CD4-positive, alpha-beta memory T cell (primary cell): ENCODE measurements at regions not wholly inside any gene's neighbourhood (a gene's known extent, or its start where the extent isn't known, plus 50 kb on each side); places are given as distances from the start of the nearest gene placed in this dataset.
A peak's percentile ranks its signal among the peaks of the same experiment; 100 is the strongest.
"Not testable (repeated sequence)": the region's sequence is repeated elsewhere in the genome, so short reads cannot be mapped to it uniquely, and the experiment has no call there.

Source experiments
- CTCF ChIA-PET: fragments of 350-600 bp; sonication (Branson Sonifier 250); formaldehyde crosslinking; loops from one replicate; lab custom pipeline; 2021; ENCODE audit warnings: inconsistent platforms; ENCODE audit not compliant: partially characterized antibody; lab: Charles Lee
- POLR2A ChIA-PET: fragments of 350-600 bp; sonication (Branson Sonifier 250); formaldehyde crosslinking; loops from one replicate; lab custom pipeline; 2021; ENCODE audit not compliant: partially characterized antibody; lab: Charles Lee
- DNase-seq, 5 donors: peaks; one replicate each; pipeline versions ENCODE4 v3.0.0 to v3.0.0-alpha.2; 2020 to 2022; ENCODE audit warnings: mixed read lengths in 1 of 5
- H3K27ac ChIP-seq: one replicate; pipeline ENCODE4 v1.7.0; 2013; ENCODE audit warnings: low read depth, low read length
- H3K27me3 ChIP-seq: 2 replicates; pipeline ENCODE4 v1.7.0; 2013; ENCODE audit warnings: mild to moderate bottlenecking, low read length, moderate library complexity; ENCODE audit not compliant: insufficient read depth
- H3K36me3 ChIP-seq: 2 replicates; pipeline ENCODE4 v1.7.0; 2013; ENCODE audit warnings: mild to moderate bottlenecking, low read length, moderate library complexity; ENCODE audit not compliant: insufficient read depth
- H3K4me1 ChIP-seq: 2 replicates; pipeline ENCODE4 v1.7.0; 2013; ENCODE audit warnings: mild to moderate bottlenecking, low read length, moderate library complexity; ENCODE audit not compliant: insufficient read depth
- H3K4me3 ChIP-seq, 2 donors: one replicate each; pipeline ENCODE4 v1.7.0; 2013; ENCODE audit warnings: low read length in 2 of 2, mild to moderate bottlenecking in 1 of 2
- H3K9me3 ChIP-seq, 2 donors: one replicate each; pipeline ENCODE4 v1.7.0; 2013; ENCODE audit warnings: low read length in 2 of 2, control low read depth in 1 of 2; ENCODE audit not compliant: control insufficient read depth in 1 of 2
- H3K27ac Mint-ChIP-seq, 7 donors: one replicate each; pipeline ENCODE4 v1.8.0; 2020 to 2021; ENCODE audit warnings: mixed read lengths in 7 of 7, mild to moderate bottlenecking in 6 of 7, inconsistent platforms in 3 of 7, moderate library complexity in 3 of 7
- H3K27me3 Mint-ChIP-seq, 2 donors: one replicate each; pipeline ENCODE4 v1.8.0; 2020 to 2021; ENCODE audit warnings: mixed read lengths in 2 of 2
- H3K36me3 Mint-ChIP-seq, 2 donors: one replicate each; pipeline ENCODE4 v1.8.0; 2020 to 2021; ENCODE audit warnings: mixed read lengths in 2 of 2, inconsistent platforms in 1 of 2, mild to moderate bottlenecking in 1 of 2
- H3K4me1 Mint-ChIP-seq, 4 donors: one replicate each; pipeline ENCODE4 v1.8.0; 2020 to 2021; ENCODE audit warnings: mixed read lengths in 4 of 4, mild to moderate bottlenecking in 1 of 4
- H3K4me3 Mint-ChIP-seq, 8 donors: one replicate each; pipeline ENCODE4 v1.8.0; 2020 to 2021; ENCODE audit warnings: mixed read lengths in 8 of 8, mild to moderate bottlenecking in 7 of 8, moderate library complexity in 6 of 8, inconsistent platforms in 3 of 8
- H3K9me3 Mint-ChIP-seq, 8 donors: one replicate each; pipeline ENCODE4 v1.8.0; 2020 to 2021; ENCODE audit warnings: mixed read lengths in 8 of 8, mild to moderate bottlenecking in 5 of 8, inconsistent platforms in 3 of 8, moderate library complexity in 1 of 8
- intact Hi-C: fragments of 100-400 bp; cut with micrococcal nuclease; formaldehyde crosslinking; loops from one replicate; pipeline ENCODE4 v1.15.1; 2023

DNA sequence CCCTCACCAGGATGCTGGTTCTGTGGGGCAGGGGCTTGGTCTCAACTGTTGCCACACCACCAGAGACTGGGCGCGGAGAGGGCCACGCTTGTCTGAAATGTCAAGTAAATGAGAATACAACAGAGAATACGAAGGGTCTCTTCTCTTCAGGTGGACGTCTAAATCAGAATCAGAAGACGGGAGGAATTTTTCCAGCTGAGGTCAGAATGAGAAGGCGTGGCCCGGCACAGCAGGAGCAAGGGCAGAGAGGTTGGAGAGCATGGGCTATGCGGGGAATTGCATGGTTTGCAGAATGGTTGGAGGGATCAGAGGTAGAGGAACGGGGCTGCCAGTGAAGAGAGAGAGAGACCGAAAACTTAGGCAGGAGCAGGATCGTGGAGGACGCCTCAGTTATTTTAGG lies 337.9 kb downstream of the QKI start:
- H3K4me1 ChIP-seq = no peaks in the 10 kb centered on the region
- CTCF ChIA-PET = no interaction called here
- H3K4me3 Mint-ChIP-seq = no peak overlapping the region

GRCh38 chr6:163751032-163751525 lies 336.6 kb downstream of the QKI start:
- Mint-ChIP-seq H3K4me3 (peak overlapping the region in 7 of 8 donors; percentile 50 to 72 (median 59)), H3K27ac (peak overlapping the region in 6 of 7 donors; percentile 55 to 90 (median 75)), H3K9me3 (peaks cover 0 to 13% (median 5%) of the 10 kb centered on the region in 8 donors), H3K36me3 (peaks cover 0 to 3% of the 10 kb centered on the region in 2 donors), H3K4me1 (peaks cover 3 to 28% (median 6%) of the 10 kb centered on the region in 4 donors), H3K27me3 (peaks cover 7 to 12% of the 10 kb centered on the region in 2 donors)
- CTCF ChIA-PET = no interaction called here
- DNase-seq = peak in 2 of 5 donors; percentile 6 to 9
- Histone ChIP-seq H3K36me3 (no peaks in the 10 kb centered on the region), H3K9me3 (no peaks in the 10 kb centered on the region), H3K4me1 (no peaks in the 10 kb centered on the region), H3K4me3 (no peak overlapping the region), H3K27me3 (no peaks in the 10 kb centered on the region), H3K27ac (no peak overlapping the region)
- intact Hi-C loops = no loop called here
- POLR2A ChIA-PET = no interaction called here

More for the DNA sequence above, 337.9 kb downstream of the QKI start:
- H3K27me3 Mint-ChIP-seq = peaks cover 9 to 12% of the 10 kb centered on the region in 2 donors
- POLR2A ChIA-PET = no interaction called here
- no peak overlapping the region for H3K4me3 ChIP-seq
- intact Hi-C loops = no loop called here
- no peaks in the 10 kb centered on the region for H3K9me3 ChIP-seq
- DNase-seq = no peak
- peaks cover 0 to 3% of the 10 kb centered on the region in 2 donors for H3K36me3 Mint-ChIP-seq
- H3K27ac Mint-ChIP-seq = no peak overlapping the region
- H3K36me3 ChIP-seq = no peaks in the 10 kb centered on the region
- peaks cover 0 to 13% (median 5%) of the 10 kb centered on the region in 8 donors for H3K9me3 Mint-ChIP-seq
- H3K4me1 Mint-ChIP-seq = peaks cover 3 to 28% (median 6%) of the 10 kb centered on the region in 4 donors
- no peaks in the 10 kb centered on the region for H3K27me3 ChIP-seq
- H3K27ac ChIP-seq = no peak overlapping the region

- Histone ChIP-seq H3K36me3 (no peaks in the 10 kb centered on the region), H3K4me1 (no peaks in the 10 kb centered on the region), H3K27me3 (no peaks in the 10 kb centered on the region), H3K9me3 (no peaks in the 10 kb centered on the region), H3K4me3 (no peak overlapping the region), H3K27ac (no peak overlapping the region)
- peaks cover 7 to 12% of the 10 kb centered on the region in 2 donors for H3K27me3 Mint-ChIP-seq
- peak overlapping the region in 7 of 8 donors; percentile 50 to 72 (median 59) for H3K4me3 Mint-ChIP-seq
- peak overlapping the region in 4 of 7 donors; percentile 52 to 89 (median 72) for H3K27ac Mint-ChIP-seq
- H3K4me1 Mint-ChIP-seq = peaks cover 3 to 28% (median 6%) of the 10 kb centered on the region in 4 donors
- intact Hi-C loops = no loop called here
- ChIA-PET POLR2A (no interaction called here), CTCF (no interaction called here)
- DNase-seq = peak in 3 of 5 donors; percentile 3 to 12 (median 4)
- H3K9me3 Mint-ChIP-seq = peaks cover 0 to 13% (median 5%) of the 10 kb centered on the region in 8 donors
- H3K36me3 Mint-ChIP-seq = peaks cover 0 to 3% of the 10 kb centered on the region in 2 donors
These were observed 336.0 kb downstream of the QKI start for GRCh38 chr6:163750431-163751031.

GRCh38 chr6:163748886-163749285 lies 334.4 kb downstream of the QKI start:
- H3K4me1 ChIP-seq = no peaks in the 10 kb centered on the region
- intact Hi-C loops = no loop called here
- H3K36me3 ChIP-seq = no peaks in the 10 kb centered on the region
- no peak for DNase-seq
- CTCF ChIA-PET = no interaction called here
- H3K4me3 Mint-ChIP-seq = no peak overlapping the region
- H3K4me3 ChIP-seq = no peak overlapping the region
- POLR2A ChIA-PET = no interaction called here
- peaks cover 0 to 12% (median 3%) of the 10 kb centered on the region in 8 donors for H3K9me3 Mint-ChIP-seq
- peaks cover 0 to 3% of the 10 kb centered on the region in 2 donors for H3K36me3 Mint-ChIP-seq
- H3K27me3 ChIP-seq = no peaks in the 10 kb centered on the region
- no peak overlapping the region for H3K27ac ChIP-seq
- no peaks in the 10 kb centered on the region for H3K9me3 ChIP-seq
- peaks cover 5 to 15% of the 10 kb centered on the region in 2 donors for H3K27me3 Mint-ChIP-seq
- peaks cover 3 to 28% (median 6%) of the 10 kb centered on the region in 4 donors for H3K4me1 Mint-ChIP-seq
- no peak overlapping the region for H3K27ac Mint-ChIP-seq

DNA sequence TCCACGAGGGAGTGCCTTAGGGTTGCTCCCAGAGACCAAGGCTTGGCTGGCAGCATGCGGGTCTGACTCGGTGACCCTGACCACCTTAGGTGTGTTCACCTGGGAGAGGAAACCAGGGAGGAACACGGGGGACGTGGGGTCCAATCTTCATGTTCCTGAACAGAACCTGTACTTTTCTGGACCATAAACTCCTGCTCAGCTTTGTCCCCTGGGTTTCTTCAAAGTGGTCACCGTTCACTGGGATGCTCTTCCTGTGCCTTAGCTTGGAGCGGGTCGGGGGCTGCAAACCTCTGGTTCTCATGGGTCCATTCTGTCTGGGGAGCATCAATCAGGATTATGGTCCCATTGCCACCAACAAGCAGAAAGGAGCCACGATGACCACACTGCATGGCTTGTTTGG lies 333.5 kb downstream of the QKI start:
- H3K27me3 Mint-ChIP-seq = peaks cover 6 to 15% of the 10 kb centered on the region in 2 donors
- intact Hi-C loops = no loop called here
- H3K27ac ChIP-seq = no peak overlapping the region
- peaks cover 0 to 6% (median 3%) of the 10 kb centered on the region in 8 donors for H3K9me3 Mint-ChIP-seq
- ChIA-PET CTCF (no interaction called here), POLR2A (no interaction called here)
- H3K4me3 ChIP-seq = no peak overlapping the region
- H3K4me1 Mint-ChIP-seq = peaks cover 3 to 28% (median 6%) of the 10 kb centered on the region in 4 donors
- DNase-seq = no peak
- no peaks in the 10 kb centered on the region for H3K4me1 ChIP-seq
- no peak overlapping the region for H3K4me3 Mint-ChIP-seq
- H3K9me3 ChIP-seq = no peaks in the 10 kb centered on the region
- H3K27ac Mint-ChIP-seq = no peak overlapping the region
- no peaks in the 10 kb centered on the region for H3K27me3 ChIP-seq
- H3K36me3 ChIP-seq = no peaks in the 10 kb centered on the region
- H3K36me3 Mint-ChIP-seq = peaks cover 0 to 3% of the 10 kb centered on the region in 2 donors

GRCh38 chr6:163747058-163747457 lies 332.5 kb downstream of the QKI start:
- H3K9me3 Mint-ChIP-seq, H3K36me3 ChIP-seq, H3K27ac Mint-ChIP-seq, H3K27ac ChIP-seq, CTCF ChIA-PET, H3K9me3 ChIP-seq, H3K4me3 Mint-ChIP-seq, H3K4me1 ChIP-seq, H3K36me3 Mint-ChIP-seq, H3K4me3 ChIP-seq, POLR2A ChIA-PET, DNase-seq, intact Hi-C loops, H3K27me3 ChIP-seq: not testable (repeated sequence)
- H3K27me3 Mint-ChIP-seq = peaks cover 6 to 19% of the 10 kb centered on the region in 2 donors
- H3K4me1 Mint-ChIP-seq = peaks cover 3 to 23% (median 6%) of the 10 kb centered on the region in 4 donors

GRCh38 chr6:163745536-163746400 lies 331.2 kb downstream of the QKI start:
- Mint-ChIP-seq H3K27ac (no peak overlapping the region), H3K27me3 (peaks cover 6 to 17% of the 10 kb centered on the region in 2 donors)
- POLR2A ChIA-PET = no interaction called here

More at GRCh38 chr6:163745536-163746400, 331.2 kb downstream of the QKI start:
- CTCF ChIA-PET = no interaction called here
- H3K36me3 ChIP-seq = no peaks in the 10 kb centered on the region
- no peaks in the 10 kb centered on the region for H3K27me3 ChIP-seq
- H3K4me1 Mint-ChIP-seq = peaks cover 0 to 13% (median 4%) of the 10 kb centered on the region in 4 donors
- intact Hi-C loops = no loop called here
- H3K9me3 Mint-ChIP-seq = peaks cover 0 to 3% (median 0%) of the 10 kb centered on the region in 8 donors
- DNase-seq = no peak
- no peak overlapping the region for H3K4me3 Mint-ChIP-seq
- no peaks in the 10 kb centered on the region for H3K9me3 ChIP-seq
- no peak overlapping the region for H3K27ac ChIP-seq
- H3K4me1 ChIP-seq = no peaks in the 10 kb centered on the region
- H3K4me3 ChIP-seq = no peak overlapping the region
- H3K36me3 Mint-ChIP-seq = no peaks in the 10 kb centered on the region
